Left renal cortex interstitium (tissue), 4 donors: ENCODE measurements at regions not wholly inside any gene's neighbourhood (a gene's known extent, or its start where the extent isn't known, plus 50 kb on each side); places are given as distances from the start of the nearest gene placed in this dataset.
"Not testable (repeated sequence)": the region's sequence is repeated elsewhere in the genome, so short reads cannot be mapped to it uniquely, and the experiment has no call there.

Experiments
- DNase-seq, 4 donors: peaks; one replicate each; pipeline ENCODE4 v3.0.0-alpha.2; 2013; ENCODE audit warnings: low read depth in 4 of 4, low spot score in 2 of 4, missing footprints in 1 of 4

GRCh38 chr11:107276077-107276476, 181.5 kb downstream of the CWF19L2 start:
- DNase-seq, result no peak

GRCh38 chr11:107275632-107276031, 182.0 kb downstream of the CWF19L2 start:
- DNase-seq, result no peak

DNA sequence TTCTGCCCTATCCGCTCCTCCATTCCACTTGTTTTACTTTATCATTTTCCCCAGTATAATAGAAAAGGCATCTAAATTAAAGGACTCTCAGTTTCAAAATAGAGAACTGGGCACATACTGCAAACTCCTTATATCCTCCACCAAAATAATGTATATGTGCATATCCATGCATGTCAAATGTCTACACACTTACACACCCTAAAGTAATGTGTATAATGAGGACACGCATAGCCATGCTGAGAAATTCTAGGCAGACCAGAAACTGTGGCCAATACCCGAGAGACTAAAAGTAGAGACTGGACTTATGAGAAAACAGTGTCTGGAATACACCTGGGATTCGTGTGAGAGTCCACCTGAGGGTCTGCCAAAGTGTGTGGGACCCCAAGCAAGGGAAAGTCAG, 183.5 kb downstream of the CWF19L2 start:
- no peak for DNase-seq

GRCh38 chr11:107272561-107272960, 185.1 kb downstream of the CWF19L2 start:
- no peak for DNase-seq

- DNase-seq, result no peak
Observed at GRCh38 chr11:107271425-107271824, 186.2 kb downstream of the CWF19L2 start.

DNA sequence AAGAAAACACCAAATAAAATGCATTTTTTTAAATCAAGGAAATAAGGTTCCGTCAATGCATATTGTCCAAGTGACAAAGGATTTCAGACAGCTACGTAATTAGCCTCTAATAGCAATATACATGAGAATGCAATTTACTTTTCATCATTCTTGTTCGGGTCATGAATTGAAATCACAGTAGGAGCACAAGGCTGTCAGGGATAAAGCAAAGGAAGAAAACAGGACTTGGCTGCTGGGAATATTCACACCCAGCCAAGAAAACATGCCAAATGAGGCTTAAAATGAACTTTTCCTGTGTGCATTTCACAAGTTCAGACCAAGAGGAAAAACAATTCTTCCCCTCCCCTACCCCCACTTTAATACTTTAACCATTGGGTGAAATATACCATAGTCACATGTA, 188.6 kb downstream of the CWF19L2 start:
- no peak for DNase-seq

GRCh38 chr11:107266455-107266854, 191.2 kb downstream of the CWF19L2 start:
- DNase-seq, result no peak

GRCh38 chr11:107265591-107266121, 192.0 kb downstream of the CWF19L2 start:
- no peak for DNase-seq

DNA sequence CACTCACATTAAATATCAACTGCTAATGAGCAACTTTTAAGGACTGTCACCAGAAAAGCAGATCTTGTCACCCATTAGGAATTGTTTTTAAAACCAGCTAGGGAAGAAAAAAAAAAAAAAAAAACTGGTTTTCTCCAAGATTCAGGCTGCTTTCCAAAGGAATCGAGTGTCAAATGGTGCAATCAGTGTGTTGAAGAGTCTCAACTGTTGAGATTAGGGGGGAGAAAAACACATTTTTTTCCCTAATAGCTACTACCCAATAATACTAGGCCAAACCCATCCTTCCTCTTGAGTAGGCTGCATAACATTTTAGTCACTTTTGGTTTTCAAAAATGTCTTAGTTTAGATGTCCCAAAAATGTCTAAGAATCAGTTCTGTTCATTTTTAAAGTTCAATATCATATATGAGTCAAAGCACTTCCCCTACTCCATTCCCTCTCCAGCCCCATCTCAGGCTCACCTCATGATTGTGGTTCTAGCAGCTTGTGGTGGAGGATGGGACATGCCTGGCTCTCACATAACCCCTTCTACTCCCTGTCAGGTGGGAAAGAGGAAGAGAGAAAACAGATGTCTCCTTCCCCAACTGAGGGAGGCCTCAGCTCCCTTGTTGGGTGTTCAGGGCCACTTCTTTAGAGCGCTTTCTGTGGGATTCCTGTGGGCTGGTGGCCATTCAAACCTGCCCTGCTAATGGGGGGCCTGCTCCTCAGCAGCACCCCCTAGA, 193.6 kb downstream of the CWF19L2 start:
- DNase-seq, result no peak

DNA sequence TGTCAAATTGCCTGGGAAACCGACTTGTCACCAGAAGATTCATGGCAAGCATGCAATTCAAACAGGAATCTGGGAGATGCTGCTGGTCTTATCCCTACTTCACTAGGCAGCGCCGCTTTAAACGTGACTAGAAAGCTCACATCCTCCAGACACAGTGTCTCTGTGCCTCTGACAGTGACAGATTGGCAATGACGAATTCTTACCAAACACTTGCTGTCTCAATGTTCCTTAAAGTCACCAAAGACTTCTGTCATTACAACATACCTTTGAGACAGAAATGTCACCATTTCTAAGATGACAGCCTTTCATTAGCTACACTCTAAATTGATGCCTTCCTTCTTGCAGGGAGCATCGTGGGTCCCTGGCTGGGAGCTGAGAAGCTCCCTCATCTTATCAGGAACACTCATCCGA, 197.8 kb downstream of the CWF19L2 start:
- no peak for DNase-seq

DNA sequence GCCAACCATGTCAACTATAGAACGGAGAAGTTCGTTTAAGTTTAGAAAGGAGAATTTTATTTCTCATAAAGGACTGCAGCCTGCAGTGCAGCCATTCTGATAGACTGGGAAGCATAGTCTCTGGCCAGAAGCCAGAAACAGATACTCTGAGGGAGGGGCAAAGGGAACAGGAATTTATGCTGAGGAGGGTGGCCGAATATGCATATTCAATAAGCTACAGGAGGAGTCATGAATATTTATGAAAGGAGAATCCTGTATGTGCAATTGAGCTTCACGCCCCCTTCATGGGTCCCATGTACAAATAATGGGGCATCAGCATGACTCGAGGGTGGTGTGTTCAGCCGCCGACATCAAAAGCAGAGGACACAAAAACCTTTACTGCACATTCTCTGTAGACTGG, 199.9 kb downstream of the CWF19L2 start:
- DNase-seq, result no peak

DNA sequence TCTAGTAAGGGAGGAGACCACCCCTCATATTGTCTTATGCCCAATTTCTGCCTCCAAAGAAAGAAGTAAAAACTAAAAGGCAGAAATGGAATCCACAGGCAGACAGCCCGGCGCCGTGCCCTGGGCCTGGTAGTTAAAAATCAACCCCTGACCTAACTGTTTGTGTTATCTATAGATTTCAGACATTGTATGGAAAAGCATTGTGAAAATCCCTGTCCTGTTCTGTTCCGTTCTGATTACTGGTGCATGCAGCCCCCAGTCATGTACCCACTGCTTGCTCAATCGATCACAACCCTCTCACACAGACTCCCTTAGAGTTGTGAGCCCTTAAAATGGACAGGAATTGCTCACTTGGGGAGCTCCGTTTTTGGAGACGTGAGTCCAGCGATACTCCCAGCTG, 204.0 kb downstream of the CWF19L2 start:
- not testable (repeated sequence) for DNase-seq

DNA sequence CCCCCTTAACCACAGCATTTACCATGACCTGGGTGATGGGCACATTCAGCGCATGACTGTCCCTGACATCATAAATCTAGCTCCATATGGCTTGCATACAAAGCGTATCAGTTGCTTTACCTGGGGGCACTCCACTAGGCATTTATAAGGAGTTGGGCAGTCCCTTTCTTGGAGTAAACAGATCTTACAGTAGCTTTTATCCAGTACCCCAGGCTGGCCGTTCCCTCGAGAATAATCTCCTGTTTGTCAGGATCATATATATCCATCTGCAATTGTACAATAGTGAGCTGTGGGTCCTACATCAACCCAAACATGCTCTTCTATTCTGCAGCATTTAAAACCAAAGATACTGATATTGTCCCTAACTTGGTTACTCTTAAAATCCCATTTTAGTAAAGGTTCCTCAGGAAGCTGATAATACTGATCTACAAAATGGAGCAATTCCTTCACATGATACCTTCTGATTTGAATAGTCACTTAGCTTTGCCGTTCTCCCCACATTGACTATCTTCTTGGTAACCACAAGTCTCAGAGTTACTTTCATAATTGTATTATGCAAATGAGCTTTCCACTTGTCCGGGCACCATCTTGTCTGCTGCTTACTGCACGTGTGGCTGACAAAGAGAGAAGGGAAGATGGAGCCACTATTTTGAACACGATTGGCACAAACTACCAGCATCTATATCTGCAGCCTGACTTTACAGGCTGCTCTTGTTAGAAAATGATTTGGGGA, 205.0 kb downstream of the CWF19L2 start:
- no peak for DNase-seq

DNA sequence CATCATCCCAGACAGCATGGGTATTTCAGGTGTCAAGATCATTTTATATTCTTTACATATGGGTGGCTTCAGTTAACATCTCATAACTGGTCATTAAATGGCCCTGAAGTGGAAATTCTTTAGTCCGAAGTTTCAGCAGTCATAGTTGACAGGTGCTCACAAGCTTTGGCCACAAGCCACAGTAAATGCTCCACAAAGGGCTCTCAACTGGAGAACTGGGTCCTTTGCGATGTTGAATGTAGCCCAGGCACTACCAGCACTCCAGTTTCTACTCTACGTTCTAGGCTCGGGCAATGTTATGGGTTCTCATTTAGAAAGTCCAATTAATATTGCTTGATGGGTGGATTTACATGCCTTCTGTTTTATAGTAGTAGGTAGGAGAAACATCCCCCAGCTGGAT, 206.3 kb downstream of the CWF19L2 start:
- DNase-seq, result no peak

- no peak for DNase-seq
Observed at GRCh38 chr11:107250017-107250416, 207.6 kb downstream of the CWF19L2 start.

DNA sequence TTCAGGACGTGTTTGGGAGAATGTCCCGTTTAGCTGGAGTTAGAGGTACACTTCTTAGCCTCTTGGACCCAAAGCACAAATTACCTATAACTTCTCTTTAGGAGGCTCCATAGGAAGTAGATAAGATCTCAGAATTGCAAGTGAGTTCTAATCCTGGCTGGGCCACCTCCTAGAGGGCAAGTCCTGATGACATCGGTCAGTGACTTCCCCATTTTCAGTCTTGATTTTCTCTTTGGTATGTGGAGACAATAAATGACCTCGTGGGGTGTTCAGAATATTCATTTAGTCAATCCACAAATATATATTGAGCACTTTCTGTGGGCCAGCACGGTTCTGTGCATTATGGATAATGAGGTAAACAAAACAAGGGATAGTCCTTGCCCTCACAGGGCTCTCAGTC, 208.6 kb downstream of the CWF19L2 start:
- DNase-seq, result no peak

DNA sequence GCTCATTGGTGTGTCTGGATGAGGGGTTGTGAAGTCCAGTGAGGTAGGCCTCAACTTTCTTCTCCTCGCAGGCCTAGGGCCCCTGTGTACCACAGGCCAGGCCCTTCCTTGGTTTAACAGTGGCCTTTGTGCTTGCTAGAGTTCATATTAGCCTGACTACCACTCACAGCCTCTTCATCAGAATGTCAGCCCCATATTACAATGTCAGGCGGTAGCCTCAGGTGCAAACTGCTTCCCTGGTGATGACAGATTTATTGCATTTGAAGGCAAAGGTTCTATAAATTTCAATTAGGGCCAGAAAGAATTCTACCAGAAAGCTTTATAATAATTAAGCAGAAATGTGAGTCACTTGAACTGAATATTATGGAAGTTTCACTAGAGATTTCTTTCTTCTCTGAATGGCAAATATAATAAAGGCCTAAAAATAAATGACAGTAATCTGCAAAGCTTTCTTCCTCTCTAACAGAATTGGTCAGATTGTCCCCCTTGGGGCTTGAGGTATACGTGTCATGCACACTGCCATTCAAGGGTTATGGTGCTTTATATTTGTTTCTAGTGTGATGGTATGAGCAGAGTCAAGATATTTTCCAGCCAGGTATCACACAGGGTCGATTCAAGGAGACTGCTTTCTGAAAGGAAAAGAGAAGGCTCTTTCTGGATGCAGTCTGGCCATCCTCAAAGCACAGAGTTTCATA, 210.3 kb downstream of the CWF19L2 start:
- DNase-seq, result no peak

DNA sequence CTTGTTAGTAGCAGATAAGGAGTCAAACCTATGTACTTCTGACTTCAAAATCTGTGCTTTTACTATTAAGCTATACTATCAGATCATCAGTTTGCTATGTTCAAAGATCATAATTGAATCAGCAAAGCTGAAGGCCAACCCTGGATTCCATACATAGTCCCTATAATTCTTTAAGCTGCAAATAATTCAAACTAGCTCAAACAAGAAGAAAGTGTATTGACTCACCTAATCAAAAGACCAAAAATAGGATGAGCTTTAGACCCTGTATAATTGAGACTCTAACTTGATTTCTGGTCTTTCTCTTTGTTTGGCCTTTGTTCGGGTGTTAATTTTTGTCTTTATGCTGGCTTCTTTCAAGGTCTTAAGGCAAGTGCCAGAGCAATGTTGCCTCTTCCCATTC, 213.7 kb downstream of the CWF19L2 start:
- DNase-seq, result no peak

GRCh38 chr11:107232451-107232850, 214.2 kb upstream of the GUCY1A2 start:
- no peak for DNase-seq

GRCh38 chr11:107224836-107225235, 206.6 kb upstream of the GUCY1A2 start:
- DNase-seq, result no peak

DNA sequence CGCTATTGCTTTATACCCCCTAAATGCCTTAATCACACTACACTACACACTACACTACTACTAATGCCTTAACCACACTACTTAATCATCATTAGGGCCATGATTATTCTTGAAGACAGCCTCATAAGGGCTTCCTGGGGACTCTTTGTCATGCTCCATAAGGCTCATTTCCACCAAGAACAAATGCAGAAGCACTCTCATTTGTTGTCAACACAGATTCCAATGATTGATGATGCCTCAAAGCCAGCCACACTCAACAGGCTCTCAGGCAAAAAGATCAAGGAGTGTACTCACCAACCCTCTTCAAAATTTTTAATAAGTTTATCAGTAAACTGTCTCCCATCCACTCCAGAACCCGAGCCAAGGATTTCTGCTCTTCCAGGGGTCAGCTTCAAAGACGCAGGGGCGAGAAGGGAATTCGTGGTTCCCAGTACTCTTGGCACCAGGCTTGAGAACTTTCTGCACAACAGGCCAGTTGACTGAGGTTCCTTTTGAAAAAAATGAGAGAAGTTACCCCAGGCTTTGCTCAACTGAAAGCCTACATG, 204.7 kb upstream of the GUCY1A2 start:
- no peak for DNase-seq
